WERI-Rb-1 (cell line): ENCODE measurements at regions not wholly inside any gene's neighbourhood (a gene's known extent, or its start where the extent isn't known, plus 50 kb on each side); places are given as distances from the start of the nearest gene placed in this dataset.

Experiments
- DNase-seq: peaks from one replicate; pipeline ENCODE4 v3.0.0-alpha.2; 2020
- H3K27ac ChIP-seq: fragments of 250-450 bp; sonication (Bioruptor Pico); 2 replicates; pipeline ENCODE4 v1.5.1; 2020; ENCODE audit warnings: mild to moderate bottlenecking, moderate library complexity
- H3K27me3 ChIP-seq: fragments of 250-450 bp; sonication (Bioruptor Pico); 2 replicates; pipeline ENCODE4 v1.5.1; 2021; ENCODE audit warnings: mild to moderate bottlenecking, low read depth, moderate library complexity; ENCODE audit not compliant: insufficient read depth, severe bottlenecking
- H3K36me3 ChIP-seq: fragments of 250-450 bp; sonication (Bioruptor Pico); 2 replicates; pipeline ENCODE4 v1.5.1; 2020; ENCODE audit warnings: mild to moderate bottlenecking, moderate library complexity
- H3K4me3 ChIP-seq: 2 replicates; pipeline ENCODE4 v1.5.1; 2011; ENCODE audit warnings: low read depth, mild to moderate bottlenecking, control low read depth, low read length
- H3K9me3 ChIP-seq: fragments of 250-450 bp; sonication (Bioruptor Pico); 2 replicates; pipeline ENCODE4 v1.5.1; 2021; ENCODE audit warnings: mild to moderate bottlenecking, moderate library complexity; ENCODE audit not compliant: severe bottlenecking
- CTCF ChIP-seq: IDR thresholded peaks from 2 replicates; pipeline ENCODE4 v1.5.1; 2011; ENCODE audit warnings: low read depth, mild to moderate bottlenecking, control low read depth, inconsistent platforms, low read length

- H3K9me3 ChIP-seq, result no peaks in the 10 kb centered on the region
- no peak for TF ChIP-seq CTCF
- DNase-seq, result no peak
- H3K36me3 ChIP-seq, result no peaks in the 10 kb centered on the region
- H3K27me3 ChIP-seq, result no peaks in the 10 kb centered on the region
- H3K27ac ChIP-seq, result no peak overlapping the region
- H3K4me3 ChIP-seq, result no peak overlapping the region
These were observed 851.6 kb downstream of the CENPC start for GRCh38 chr4:66693694-66694093.

- peak; percentile 15; the same call in 1 of the 2 replicates for TF ChIP-seq CTCF
- no peak overlapping the region for H3K4me3 ChIP-seq
- no peak overlapping the region for H3K27ac ChIP-seq
- DNase-seq, result no peak
- H3K9me3 ChIP-seq, result no peaks in the 10 kb centered on the region
- H3K27me3 ChIP-seq, result no peaks in the 10 kb centered on the region
- H3K36me3 ChIP-seq, result no peaks in the 10 kb centered on the region
These were observed 854.2 kb downstream of the CENPC start for GRCh38 chr4:66691101-66691500.

GRCh38 chr4:66688674-66689073 is 856.6 kb downstream of the CENPC start:
- no peak overlapping the region for H3K4me3 ChIP-seq
- no peak overlapping the region for H3K27ac ChIP-seq
- no peaks in the 10 kb centered on the region for H3K36me3 ChIP-seq
- H3K9me3 ChIP-seq, result no peaks in the 10 kb centered on the region
- no peak for TF ChIP-seq CTCF
- H3K27me3 ChIP-seq, result no peaks in the 10 kb centered on the region
- no peak for DNase-seq

- H3K4me3 ChIP-seq, result no peak overlapping the region
- H3K36me3 ChIP-seq, result no peaks in the 10 kb centered on the region
- no peak for DNase-seq
- no peaks in the 10 kb centered on the region for H3K9me3 ChIP-seq
- H3K27ac ChIP-seq, result no peak overlapping the region
- no peak for TF ChIP-seq CTCF
- H3K27me3 ChIP-seq, result no peaks in the 10 kb centered on the region
These were observed 857.8 kb downstream of the CENPC start for GRCh38 chr4:66687459-66687858.

- Histone ChIP-seq H3K27me3 (no peaks in the 10 kb centered on the region), H3K36me3 (no peaks in the 10 kb centered on the region), H3K27ac (no peak overlapping the region), H3K9me3 (no peaks in the 10 kb centered on the region), H3K4me3 (no peak overlapping the region)
- no peak for DNase-seq
- TF ChIP-seq CTCF, result no peak
These were observed 863.3 kb downstream of the CENPC start for GRCh38 chr4:66681962-66682361.

- H3K27ac ChIP-seq, result no peak overlapping the region
- no peaks in the 10 kb centered on the region for H3K36me3 ChIP-seq
- H3K4me3 ChIP-seq, result no peak overlapping the region
- no peaks in the 10 kb centered on the region for H3K27me3 ChIP-seq
- no peak for TF ChIP-seq CTCF
- no peaks in the 10 kb centered on the region for H3K9me3 ChIP-seq
- DNase-seq, result no peak
These were observed 878.1 kb downstream of the CENPC start for GRCh38 chr4:66667249-66667648.
